ENCODE measurements at regions not wholly inside any gene's neighbourhood (a gene's known extent, or its start where the extent isn't known, plus 50 kb on each side); places are given as distances from the start of the nearest gene placed in this dataset.

- DNase-seq (ENCODE audit: low read depth, low spot score): no peak
- Histone ChIP-seq H3K9me3 (ENCODE audit: control insufficient read depth, insufficient read depth, low read length) (peaks cover 2% of the 10 kb centered on the region; the same call in 1 of the 2 replicates), H3K27me3 (ENCODE audit: control insufficient read depth, insufficient read depth, low read length) (no peaks in the 10 kb centered on the region), H3K27ac (ENCODE audit: low read depth, low read length) (no peak overlapping the region), H3K4me3 (ENCODE audit: low read depth, low read length) (no peak overlapping the region)
- TF ChIP-seq, protein P1, sequence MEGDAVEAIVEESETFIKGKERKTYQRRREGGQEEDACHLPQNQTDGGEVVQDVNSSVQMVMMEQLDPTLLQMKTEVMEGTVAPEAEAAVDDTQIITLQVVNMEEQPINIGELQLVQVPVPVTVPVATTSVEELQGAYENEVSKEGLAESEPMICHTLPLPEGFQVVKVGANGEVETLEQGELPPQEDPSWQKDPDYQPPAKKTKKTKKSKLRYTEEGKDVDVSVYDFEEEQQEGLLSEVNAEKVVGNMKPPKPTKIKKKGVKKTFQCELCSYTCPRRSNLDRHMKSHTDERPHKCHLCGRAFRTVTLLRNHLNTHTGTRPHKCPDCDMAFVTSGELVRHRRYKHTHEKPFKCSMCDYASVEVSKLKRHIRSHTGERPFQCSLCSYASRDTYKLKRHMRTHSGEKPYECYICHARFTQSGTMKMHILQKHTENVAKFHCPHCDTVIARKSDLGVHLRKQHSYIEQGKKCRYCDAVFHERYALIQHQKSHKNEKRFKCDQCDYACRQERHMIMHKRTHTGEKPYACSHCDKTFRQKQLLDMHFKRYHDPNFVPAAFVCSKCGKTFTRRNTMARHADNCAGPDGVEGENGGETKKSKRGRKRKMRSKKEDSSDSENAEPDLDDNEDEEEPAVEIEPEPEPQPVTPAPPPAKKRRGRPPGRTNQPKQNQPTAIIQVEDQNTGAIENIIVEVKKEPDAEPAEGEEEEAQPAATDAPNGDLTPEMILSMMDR (IDR thresholded peaks at IDR 0.05; ENCODE audit: low read depth, low read length): no peak
- CTCF ChIA-PET: no interaction called here
- POLR2A ChIA-PET: no interaction called here
Observed at GRCh38 chr10:31652038-31652437, 276.6 kb downstream of the ARHGAP12 start.

DNA sequence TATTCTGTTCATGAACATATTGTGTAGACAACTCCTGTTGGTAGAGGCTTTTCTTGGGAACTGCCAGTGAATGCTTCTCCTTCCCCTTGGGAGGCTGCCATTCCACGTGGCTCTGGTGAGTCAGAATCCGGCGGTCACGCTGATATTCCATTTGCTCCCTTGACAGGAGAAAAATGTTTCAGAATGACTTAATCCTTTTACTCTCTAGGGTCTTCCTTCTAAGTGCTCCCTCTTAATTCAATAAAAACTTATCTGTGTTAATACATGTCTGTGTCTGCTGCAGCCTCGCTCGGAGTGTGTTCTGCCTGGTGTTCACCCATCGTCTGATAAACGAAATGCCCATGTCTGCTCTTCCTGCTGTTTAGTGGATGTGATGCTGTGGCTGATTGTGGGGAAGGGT is 278.6 kb downstream of the ARHGAP12 start:
- ChIA-PET CTCF (no interaction called here), POLR2A (no interaction called here)
- Histone ChIP-seq H3K9me3 (ENCODE audit: control insufficient read depth, insufficient read depth, low read length) (peaks cover 2% of the 10 kb centered on the region; the same call in 1 of the 2 replicates), H3K27ac (ENCODE audit: low read depth, low read length) (no peak overlapping the region), H3K4me3 (ENCODE audit: low read depth, low read length) (no peak overlapping the region), H3K27me3 (ENCODE audit: control insufficient read depth, insufficient read depth, low read length) (no peaks in the 10 kb centered on the region)
- TF ChIP-seq, protein P1 (IDR thresholded peaks at IDR 0.05; ENCODE audit: low read depth, low read length): no peak
- DNase-seq (ENCODE audit: low read depth, low spot score): peak; percentile 71

- TF ChIP-seq, protein P1 (IDR thresholded peaks at IDR 0.05; ENCODE audit: low read depth, low read length): no peak
- peaks cover 2% of the 10 kb centered on the region; the same call in 1 of the 2 replicates for H3K9me3 ChIP-seq (ENCODE audit: control insufficient read depth, insufficient read depth, low read length)
- no peak for DNase-seq (ENCODE audit: low read depth, low spot score)
- no peaks in the 10 kb centered on the region for H3K27me3 ChIP-seq (ENCODE audit: control insufficient read depth, insufficient read depth, low read length)
- POLR2A ChIA-PET: no interaction called here
- H3K27ac ChIP-seq (ENCODE audit: low read depth, low read length): no peak overlapping the region
- CTCF ChIA-PET: no interaction called here
- H3K4me3 ChIP-seq (ENCODE audit: low read depth, low read length): no peak overlapping the region
Observed at GRCh38 chr10:31648966-31649365, 279.7 kb downstream of the ARHGAP12 start.

- Histone ChIP-seq H3K9me3 (ENCODE audit: control insufficient read depth, insufficient read depth, low read length) (peaks cover 2% of the 10 kb centered on the region; the same call in 1 of the 2 replicates), H3K27me3 (ENCODE audit: control insufficient read depth, insufficient read depth, low read length) (no peaks in the 10 kb centered on the region), H3K27ac (ENCODE audit: low read depth, low read length) (no peak overlapping the region), H3K4me3 (ENCODE audit: low read depth, low read length) (no peak overlapping the region)
- no peak for DNase-seq (ENCODE audit: low read depth, low spot score)
- POLR2A ChIA-PET: no interaction called here
- TF ChIP-seq, protein P1 (IDR thresholded peaks at IDR 0.05; ENCODE audit: low read depth, low read length): no peak
- CTCF ChIA-PET: interaction anchor here (0.6 kb wide), 1 partner anchor 343 kb away, joined by 3 read pairs; no protein-coding TSS in a partner anchor
Observed at GRCh38 chr10:31647861-31648260, 280.8 kb downstream of the ARHGAP12 start.

GRCh38 chr10:31646519-31646918 is 282.1 kb downstream of the ARHGAP12 start:
- TF ChIP-seq, protein P1 (IDR thresholded peaks at IDR 0.05; ENCODE audit: low read depth, low read length): no peak
- Histone ChIP-seq H3K27ac (ENCODE audit: low read depth, low read length) (no peak overlapping the region), H3K27me3 (ENCODE audit: control insufficient read depth, insufficient read depth, low read length) (no peaks in the 10 kb centered on the region), H3K4me3 (ENCODE audit: low read depth, low read length) (no peak overlapping the region), H3K9me3 (ENCODE audit: control insufficient read depth, insufficient read depth, low read length) (peaks cover 2% of the 10 kb centered on the region; the same call in 1 of the 2 replicates)
- ChIA-PET CTCF (no interaction called here), POLR2A (no interaction called here)
- DNase-seq (ENCODE audit: low read depth, low spot score): no peak
